DND-41 (cell line): ENCODE measurements at regions not wholly inside any gene's neighbourhood (a gene's known extent, or its start where the extent isn't known, plus 50 kb on each side); places are given as distances from the start of the nearest gene placed in this dataset.

ENCODE experiments used
- CTCF ChIP-seq: IDR thresholded peaks from 2 replicates; pipeline ENCODE4 v1.5.1; 2012; ENCODE audit warnings: borderline replicate concordance, low read length, moderate library complexity, mild to moderate bottlenecking; ENCODE audit not compliant: poor library complexity, severe bottlenecking; ENCODE audit errors: extremely low read depth
- EZH2 ChIP-seq: IDR thresholded peaks from 3 replicates; pipeline ENCODE4 v1.6.1; 2012; ENCODE audit warnings: borderline replicate concordance, low read depth, mild to moderate bottlenecking, moderate library complexity, low read length, inconsistent platforms; ENCODE audit not compliant: severe bottlenecking

DNA sequence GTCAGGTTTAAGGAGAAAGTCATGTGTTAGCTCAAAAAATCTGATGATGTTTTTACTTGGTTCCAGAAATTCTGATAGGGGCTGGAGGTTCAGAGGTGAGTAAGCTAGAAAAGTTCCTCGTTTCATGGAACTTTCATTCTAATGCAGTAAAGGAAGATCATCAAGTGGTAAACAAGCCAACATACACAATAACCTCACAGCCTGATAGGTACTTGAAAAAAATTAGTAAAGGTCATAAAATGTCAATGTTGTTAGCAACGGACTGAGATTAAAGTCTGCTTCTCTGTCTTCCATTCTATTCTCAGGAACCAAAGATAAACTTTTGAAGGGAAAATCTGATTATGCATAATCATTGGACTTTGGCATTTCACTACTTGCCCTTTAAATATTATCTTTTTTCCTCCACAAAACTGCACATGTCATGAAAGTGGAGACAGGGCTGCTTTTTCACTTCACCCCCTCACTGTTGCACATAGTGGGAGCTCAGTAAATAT is 165.4 kb upstream of the MAF start:
- no peak for TF ChIP-seq CTCF
- TF ChIP-seq EZH2, result no peak
